ENCODE measurements at regions not wholly inside any gene's neighbourhood (a gene's known extent, or its start where the extent isn't known, plus 50 kb on each side); places are given as distances from the start of the nearest gene placed in this dataset.
"Not testable (repeated sequence)": the region's sequence is repeated elsewhere in the genome, so short reads cannot be mapped to it uniquely, and the experiment has no call there.

GRCh38 chrX:44674906-44675305 lies 132.2 kb upstream of the FUNDC1 start:
- DNase-seq = no peak
- Histone ChIP-seq H2BK5ac (ENCODE audit: low read depth, low read length, poor library complexity, severe bottlenecking) (no peak overlapping the region), H3K4me2 (ENCODE audit: low read length, poor library complexity, severe bottlenecking) (no peak overlapping the region), H3K9ac (ENCODE audit: low read length) (peak overlapping the region; percentile 44), H2AFZ (ENCODE audit: low read depth, low read length) (no peak overlapping the region), H3K14ac (ENCODE audit: low read length in 2 of 2) (no peak overlapping the region), H3K27me3 (ENCODE audit: control insufficient read depth in 1 of 2, insufficient read depth in 1 of 2, low read length in 2 of 2) (no peaks in the 10 kb centered on the region), H2AK5ac (ENCODE audit: low read length, severe bottlenecking) (no peak overlapping the region), H3K36me3 (ENCODE audit: control insufficient read depth in 1 of 2, insufficient read depth in 2 of 2, low read depth in 1 of 2, low read length in 2 of 2) (no peaks in the 10 kb centered on the region), H3K4me1 (ENCODE audit: control insufficient read depth, insufficient read depth, low read depth, low read length) (no peaks in the 10 kb centered on the region), H2BK12ac (ENCODE audit: low read length in 2 of 2) (no peak overlapping the region), H4K91ac (ENCODE audit: low read length) (no peak overlapping the region), H3K23ac (ENCODE audit: low read length in 2 of 2) (no peak overlapping the region), H2BK15ac (ENCODE audit: low read depth, poor library complexity, severe bottlenecking) (no peak overlapping the region), H3K27ac (ENCODE audit: low read length, poor library complexity, severe bottlenecking) (no peak overlapping the region), H3K9me3 (ENCODE audit: control insufficient read depth, low read length) (no peaks in the 10 kb centered on the region), H2BK120ac (ENCODE audit: low read depth, low read length) (no peak overlapping the region), H4K8ac (ENCODE audit: low read length) (no peak overlapping the region), H3K4me3 (ENCODE audit: insufficient read depth in 1 of 2, low read depth in 1 of 2, low read length in 2 of 2) (no peak overlapping the region), H3K18ac (ENCODE audit: low read depth in 1 of 2, low read length in 2 of 2) (no peak overlapping the region), H3K79me1 (replicated peaks; ENCODE audit: low read length, poor library complexity, severe bottlenecking) (no peaks in the 10 kb centered on the region), H3K4ac (ENCODE audit: low read depth in 1 of 2, low read length in 2 of 2) (no peak overlapping the region)
- WGBS = no CpG with 5 or more reads among the region's 2 CpGs

- Histone ChIP-seq H2AFZ (ENCODE audit: low read depth, low read length) (no peak overlapping the region), H2BK15ac (ENCODE audit: low read depth, poor library complexity, severe bottlenecking) (no peak overlapping the region), H3K18ac (ENCODE audit: low read depth in 1 of 2, low read length in 2 of 2) (no peak overlapping the region), H3K27ac (ENCODE audit: low read length, poor library complexity, severe bottlenecking) (no peak overlapping the region), H3K4me2 (ENCODE audit: low read length, poor library complexity, severe bottlenecking) (no peak overlapping the region), H3K4ac (ENCODE audit: low read depth in 1 of 2, low read length in 2 of 2) (no peak overlapping the region), H3K14ac (ENCODE audit: low read length in 2 of 2) (no peak overlapping the region), H2BK120ac (ENCODE audit: low read depth, low read length) (no peak overlapping the region), H2AK5ac (ENCODE audit: low read length, severe bottlenecking) (no peak overlapping the region), H3K4me1 (ENCODE audit: control insufficient read depth, insufficient read depth, low read depth, low read length) (no peaks in the 10 kb centered on the region), H3K9me3 (ENCODE audit: control insufficient read depth, low read length) (no peaks in the 10 kb centered on the region), H3K23ac (ENCODE audit: low read length in 2 of 2) (no peak overlapping the region), H4K8ac (ENCODE audit: low read length) (no peak overlapping the region), H3K9ac (ENCODE audit: low read length) (no peak overlapping the region), H3K4me3 (ENCODE audit: insufficient read depth in 1 of 2, low read depth in 1 of 2, low read length in 2 of 2) (no peak overlapping the region), H3K36me3 (ENCODE audit: control insufficient read depth in 1 of 2, insufficient read depth in 2 of 2, low read depth in 1 of 2, low read length in 2 of 2) (no peaks in the 10 kb centered on the region), H3K79me1 (replicated peaks; ENCODE audit: low read length, poor library complexity, severe bottlenecking) (no peaks in the 10 kb centered on the region), H4K91ac (ENCODE audit: low read length) (no peak overlapping the region), H2BK12ac (ENCODE audit: low read length in 2 of 2) (no peak overlapping the region), H2BK5ac (ENCODE audit: low read depth, low read length, poor library complexity, severe bottlenecking) (no peak overlapping the region), H3K27me3 (ENCODE audit: control insufficient read depth in 1 of 2, insufficient read depth in 1 of 2, low read length in 2 of 2) (peaks cover 0 to 7% of the 10 kb centered on the region in 2 experiments)
- DNase-seq = no peak
- WGBS = no CpG with 5 or more reads among the region's 1 CpG
Measured at GRCh38 chrX:44669626-44670025, 127.0 kb upstream of the FUNDC1 start.

GRCh38 chrX:44667771-44668170 lies 125.1 kb upstream of the FUNDC1 start:
- H3K4ac ChIP-seq (ENCODE audit: low read depth in 1 of 2, low read length in 2 of 2) = no peak overlapping the region
- no peak overlapping the region for H3K4me3 ChIP-seq (ENCODE audit: insufficient read depth in 1 of 2, low read depth in 1 of 2, low read length in 2 of 2)
- no peak overlapping the region for H3K14ac ChIP-seq (ENCODE audit: low read length in 2 of 2)
- no peak overlapping the region for H3K23ac ChIP-seq (ENCODE audit: low read length in 2 of 2)
- DNase-seq = peak; percentile 1
- H3K4me1 ChIP-seq (ENCODE audit: control insufficient read depth, insufficient read depth, low read depth, low read length) = no peaks in the 10 kb centered on the region
- no peaks in the 10 kb centered on the region for H3K9me3 ChIP-seq (ENCODE audit: control insufficient read depth, low read length)
- no peaks in the 10 kb centered on the region for H3K36me3 ChIP-seq (ENCODE audit: control insufficient read depth in 1 of 2, insufficient read depth in 2 of 2, low read depth in 1 of 2, low read length in 2 of 2)
- H3K18ac ChIP-seq (ENCODE audit: low read depth in 1 of 2, low read length in 2 of 2) = no peak overlapping the region
- no peak overlapping the region for H3K9ac ChIP-seq (ENCODE audit: low read length)
- H3K79me1 ChIP-seq (replicated peaks; ENCODE audit: low read length, poor library complexity, severe bottlenecking) = no peaks in the 10 kb centered on the region
- H4K91ac ChIP-seq (ENCODE audit: low read length) = no peak overlapping the region
- no peak overlapping the region for H2BK5ac ChIP-seq (ENCODE audit: low read depth, low read length, poor library complexity, severe bottlenecking)
- H3K27ac ChIP-seq (ENCODE audit: low read length, poor library complexity, severe bottlenecking) = no peak overlapping the region
- H2AFZ ChIP-seq (ENCODE audit: low read depth, low read length) = no peak overlapping the region
- H4K8ac ChIP-seq (ENCODE audit: low read length) = no peak overlapping the region
- H2BK12ac ChIP-seq (ENCODE audit: low read length in 2 of 2) = no peak overlapping the region
- H2BK120ac ChIP-seq (ENCODE audit: low read depth, low read length) = no peak overlapping the region
- H2BK15ac ChIP-seq (ENCODE audit: low read depth, poor library complexity, severe bottlenecking) = no peak overlapping the region
- H3K4me2 ChIP-seq (ENCODE audit: low read length, poor library complexity, severe bottlenecking) = no peak overlapping the region
- no peak overlapping the region for H2AK5ac ChIP-seq (ENCODE audit: low read length, severe bottlenecking)
- H3K27me3 ChIP-seq (ENCODE audit: control insufficient read depth in 1 of 2, insufficient read depth in 1 of 2, low read length in 2 of 2) = peaks cover 0 to 7% of the 10 kb centered on the region in 2 experiments
- WGBS = no CpG with 5 or more reads among the region's 3 CpGs

GRCh38 chrX:44657718-44658246 lies 115.1 kb upstream of the FUNDC1 start:
- not testable (repeated sequence) for H3K9me3 ChIP-seq (ENCODE audit: control insufficient read depth, low read length); H2BK12ac ChIP-seq (ENCODE audit: low read length in 2 of 2)

More at GRCh38 chrX:44657718-44658246, 115.1 kb upstream of the FUNDC1 start:
- not testable (repeated sequence) for H2BK5ac ChIP-seq (ENCODE audit: low read depth, low read length, poor library complexity, severe bottlenecking); H3K79me1 ChIP-seq (replicated peaks; ENCODE audit: low read length, poor library complexity, severe bottlenecking); H3K36me3 ChIP-seq (ENCODE audit: control insufficient read depth in 1 of 2, insufficient read depth in 2 of 2, low read depth in 1 of 2, low read length in 2 of 2); H3K4ac ChIP-seq (ENCODE audit: low read depth in 1 of 2, low read length in 2 of 2); H3K18ac ChIP-seq (ENCODE audit: low read depth in 1 of 2, low read length in 2 of 2); H3K23ac ChIP-seq (ENCODE audit: low read length in 2 of 2); H2BK120ac ChIP-seq (ENCODE audit: low read depth, low read length); H3K4me3 ChIP-seq (ENCODE audit: insufficient read depth in 1 of 2, low read depth in 1 of 2, low read length in 2 of 2); H3K4me1 ChIP-seq (ENCODE audit: control insufficient read depth, insufficient read depth, low read depth, low read length); H4K8ac ChIP-seq (ENCODE audit: low read length); DNase-seq; H2AK5ac ChIP-seq (ENCODE audit: low read length, severe bottlenecking); H3K27me3 ChIP-seq (ENCODE audit: control insufficient read depth in 1 of 2, insufficient read depth in 1 of 2, low read length in 2 of 2); H3K27ac ChIP-seq (ENCODE audit: low read length, poor library complexity, severe bottlenecking); H3K4me2 ChIP-seq (ENCODE audit: low read length, poor library complexity, severe bottlenecking); H3K14ac ChIP-seq (ENCODE audit: low read length in 2 of 2); H4K91ac ChIP-seq (ENCODE audit: low read length); H3K9ac ChIP-seq (ENCODE audit: low read length); H2BK15ac ChIP-seq (ENCODE audit: low read depth, poor library complexity, severe bottlenecking); H2AFZ ChIP-seq (ENCODE audit: low read depth, low read length)
- 100% methylated on average over 1 of the region's 5 CpGs for WGBS
